NB4 (cell line): ENCODE measurements at regions not wholly inside any gene's neighbourhood (a gene's known extent, or its start where the extent isn't known, plus 50 kb on each side); places are given as distances from the start of the nearest gene placed in this dataset.

Source experiments
- MYC ChIP-seq: IDR thresholded peaks from 2 replicates; pipeline ENCODE4 v1.6.1; 2011; ENCODE audit warnings: low read depth, low read length
- POLR2A ChIP-seq: IDR thresholded peaks from 2 replicates; pipeline ENCODE4 v1.6.1; 2011; ENCODE audit warnings: mild to moderate bottlenecking; ENCODE audit not compliant: insufficient read length; ENCODE audit errors: extremely low read depth
- TF ChIP-seq, protein P1 (sequence below): IDR thresholded peaks from one replicate; pipeline ENCODE4 v1.5.1; 2012; ENCODE audit warnings: low read depth, low read length
- TF ChIP-seq, protein P2 (sequence below): IDR thresholded peaks from 2 replicates; pipeline ENCODE4 v1.6.1; 2011; ENCODE audit warnings: low read depth, low read length

DNA sequence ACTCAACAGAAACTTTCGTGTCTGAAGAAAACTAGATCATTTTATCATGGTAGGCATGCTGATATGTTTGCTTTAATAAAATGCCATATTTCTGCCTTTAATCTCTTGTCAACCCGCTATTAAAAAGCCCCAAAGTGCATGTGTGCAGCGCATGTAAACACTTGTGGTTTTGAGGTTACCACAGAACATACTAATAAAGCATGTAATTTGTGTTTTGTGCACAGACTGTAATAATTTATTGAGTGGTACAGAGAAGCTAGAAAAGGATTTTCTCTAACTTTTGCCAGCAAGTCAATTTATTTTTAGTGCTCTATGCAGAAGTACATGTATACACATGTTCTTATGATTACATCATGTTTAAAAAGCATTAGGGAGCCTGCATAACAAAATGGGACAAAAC is 349.9 kb upstream of the SLC35B3 start:
- TF ChIP-seq, protein P1, sequence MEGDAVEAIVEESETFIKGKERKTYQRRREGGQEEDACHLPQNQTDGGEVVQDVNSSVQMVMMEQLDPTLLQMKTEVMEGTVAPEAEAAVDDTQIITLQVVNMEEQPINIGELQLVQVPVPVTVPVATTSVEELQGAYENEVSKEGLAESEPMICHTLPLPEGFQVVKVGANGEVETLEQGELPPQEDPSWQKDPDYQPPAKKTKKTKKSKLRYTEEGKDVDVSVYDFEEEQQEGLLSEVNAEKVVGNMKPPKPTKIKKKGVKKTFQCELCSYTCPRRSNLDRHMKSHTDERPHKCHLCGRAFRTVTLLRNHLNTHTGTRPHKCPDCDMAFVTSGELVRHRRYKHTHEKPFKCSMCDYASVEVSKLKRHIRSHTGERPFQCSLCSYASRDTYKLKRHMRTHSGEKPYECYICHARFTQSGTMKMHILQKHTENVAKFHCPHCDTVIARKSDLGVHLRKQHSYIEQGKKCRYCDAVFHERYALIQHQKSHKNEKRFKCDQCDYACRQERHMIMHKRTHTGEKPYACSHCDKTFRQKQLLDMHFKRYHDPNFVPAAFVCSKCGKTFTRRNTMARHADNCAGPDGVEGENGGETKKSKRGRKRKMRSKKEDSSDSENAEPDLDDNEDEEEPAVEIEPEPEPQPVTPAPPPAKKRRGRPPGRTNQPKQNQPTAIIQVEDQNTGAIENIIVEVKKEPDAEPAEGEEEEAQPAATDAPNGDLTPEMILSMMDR: no peak
- TF ChIP-seq, protein P2, sequence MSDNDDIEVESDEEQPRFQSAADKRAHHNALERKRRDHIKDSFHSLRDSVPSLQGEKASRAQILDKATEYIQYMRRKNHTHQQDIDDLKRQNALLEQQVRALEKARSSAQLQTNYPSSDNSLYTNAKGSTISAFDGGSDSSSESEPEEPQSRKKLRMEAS: no peak
- no peak for TF ChIP-seq MYC
- TF ChIP-seq POLR2A: no peak
